ENCODE measurements at regions not wholly inside any gene's neighbourhood (a gene's known extent, or its start where the extent isn't known, plus 50 kb on each side); places are given as distances from the start of the nearest gene placed in this dataset.
"Not testable (repeated sequence)": the region's sequence is repeated elsewhere in the genome, so short reads cannot be mapped to it uniquely, and the experiment has no call there.

DNA sequence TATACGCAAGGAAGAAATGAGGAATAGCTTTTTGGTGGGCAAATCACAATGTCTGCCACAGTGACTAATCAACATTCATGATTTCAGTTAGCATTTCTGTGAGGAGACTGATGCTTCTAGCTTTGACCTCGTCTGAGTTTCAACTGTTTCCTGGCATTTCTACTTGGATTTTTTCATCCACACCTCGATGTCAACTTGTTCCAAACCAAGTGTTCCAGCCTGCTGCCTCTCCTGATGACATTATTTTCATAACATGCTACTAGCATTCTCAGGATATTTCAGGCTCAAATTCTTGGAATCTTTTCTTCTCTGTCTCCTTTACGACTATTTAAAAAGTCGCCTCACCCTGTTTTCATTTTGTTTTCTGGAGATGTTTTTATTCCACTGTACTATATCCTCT, 90.3 kb upstream of the TEX13D start:
- H3K27me3 Mint-ChIP-seq, result no peaks in the 10 kb centered on the region
- no peaks in the 10 kb centered on the region for H3K9me3 Mint-ChIP-seq
- DNase-seq (no peak), ATAC-seq (no peak)
- no peak overlapping the region for H3K4me3 Mint-ChIP-seq
- peaks cover 7 to 27% (median 16%) of the 10 kb centered on the region in 4 donors for H3K4me1 Mint-ChIP-seq
- POLR2A ChIA-PET, result no interaction called here
- H3K27ac Mint-ChIP-seq, result no peak overlapping the region
- H3K36me3 Mint-ChIP-seq, result no peaks in the 10 kb centered on the region

DNA sequence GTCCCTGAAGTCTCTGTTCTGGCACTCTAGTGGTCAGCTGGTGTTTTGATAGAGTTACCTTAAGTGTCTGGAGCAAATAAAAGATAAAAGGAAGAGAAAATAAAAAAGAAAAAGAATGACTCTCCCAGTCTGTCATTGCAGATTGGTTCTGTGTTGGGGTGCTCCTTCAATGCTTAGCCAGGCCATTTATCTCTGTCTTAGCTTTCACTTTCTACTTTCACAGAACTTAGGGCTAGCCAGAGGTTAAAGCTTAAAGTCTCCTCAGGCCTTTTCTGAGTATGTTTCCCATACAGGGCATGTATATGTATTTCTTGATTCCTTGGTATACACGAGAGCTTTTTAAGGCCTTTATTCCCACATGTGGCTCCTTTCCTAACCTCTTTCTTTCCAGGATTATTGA, 83.1 kb upstream of the TEX13D start:
- Mint-ChIP-seq H3K4me1 (no peaks in the 10 kb centered on the region), H3K27me3 (no peaks in the 10 kb centered on the region), H3K27ac (no peak overlapping the region), H3K36me3 (peaks cover 0 to 16% (median 0%) of the 10 kb centered on the region in 3 donors), H3K9me3 (peaks cover 0 to 20% (median 4%) of the 10 kb centered on the region in 9 donors), H3K4me3 (no peak overlapping the region)
- no peak for DNase-seq
- ATAC-seq, result no peak
- POLR2A ChIA-PET, result no interaction called here

DNA sequence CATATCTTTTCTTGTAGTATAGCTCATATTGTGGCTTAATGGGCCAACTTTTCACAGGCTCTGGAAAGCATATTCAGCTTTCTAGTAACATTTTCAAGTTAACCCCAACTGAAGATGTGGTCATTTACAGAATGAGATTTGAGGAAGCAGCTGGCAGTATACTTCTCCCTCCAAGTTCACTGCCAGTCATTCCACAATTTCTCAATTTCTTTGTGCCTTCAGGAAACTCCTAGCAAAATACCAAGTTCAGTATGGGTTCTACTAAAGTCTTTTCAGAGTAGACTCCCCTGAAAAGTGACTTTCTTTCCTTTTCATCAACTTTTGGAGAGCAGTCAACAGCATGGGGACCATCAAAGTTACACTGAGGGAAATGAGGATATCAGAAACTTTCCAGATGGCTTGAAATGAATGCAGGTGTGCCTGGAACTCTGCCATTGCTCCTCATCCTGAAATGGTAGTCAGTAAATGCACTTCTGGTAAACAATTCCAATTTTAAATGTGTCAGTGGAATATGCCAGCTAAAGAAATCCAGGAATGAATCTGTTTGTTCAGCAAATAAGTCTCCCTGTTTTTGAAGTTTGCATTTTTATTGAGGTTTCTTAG, 81.5 kb upstream of the TEX13D start:
- ATAC-seq (no peak), DNase-seq (no peak)
- H3K27ac Mint-ChIP-seq, result no peak overlapping the region
- no peaks in the 10 kb centered on the region for H3K27me3 Mint-ChIP-seq
- H3K36me3 Mint-ChIP-seq, result peaks cover 0 to 16% (median 0%) of the 10 kb centered on the region in 3 donors
- peaks cover 0 to 20% (median 4%) of the 10 kb centered on the region in 9 donors for H3K9me3 Mint-ChIP-seq
- POLR2A ChIA-PET, result no interaction called here
- no peak overlapping the region for H3K4me3 Mint-ChIP-seq
- no peaks in the 10 kb centered on the region for H3K4me1 Mint-ChIP-seq

DNA sequence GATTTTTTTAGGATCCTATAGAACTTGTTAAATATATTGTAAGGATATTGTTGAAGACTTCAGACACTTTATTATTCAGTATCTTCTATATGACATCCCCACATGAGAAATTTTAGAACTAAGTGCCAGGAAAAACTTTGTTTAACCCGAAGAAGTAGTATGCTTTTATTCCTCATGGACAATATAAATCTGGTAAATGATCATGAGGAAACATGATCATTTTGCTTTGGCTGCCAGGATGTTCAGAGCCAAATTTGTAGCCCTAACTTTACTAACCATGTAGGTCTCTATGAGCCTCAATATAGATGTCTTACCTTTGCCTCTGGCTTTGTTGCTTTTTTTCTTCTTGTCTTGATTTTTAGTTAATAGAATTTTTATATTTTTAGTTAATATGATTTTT, 77.8 kb upstream of the TEX13D start:
- ATAC-seq (no peak), DNase-seq (no peak)
- Mint-ChIP-seq H3K36me3 (no peaks in the 10 kb centered on the region), H3K9me3 (no peaks in the 10 kb centered on the region), H3K4me3 (no peak overlapping the region), H3K4me1 (no peaks in the 10 kb centered on the region), H3K27ac (no peak overlapping the region), H3K27me3 (no peaks in the 10 kb centered on the region)
- POLR2A ChIA-PET, result no interaction called here

DNA sequence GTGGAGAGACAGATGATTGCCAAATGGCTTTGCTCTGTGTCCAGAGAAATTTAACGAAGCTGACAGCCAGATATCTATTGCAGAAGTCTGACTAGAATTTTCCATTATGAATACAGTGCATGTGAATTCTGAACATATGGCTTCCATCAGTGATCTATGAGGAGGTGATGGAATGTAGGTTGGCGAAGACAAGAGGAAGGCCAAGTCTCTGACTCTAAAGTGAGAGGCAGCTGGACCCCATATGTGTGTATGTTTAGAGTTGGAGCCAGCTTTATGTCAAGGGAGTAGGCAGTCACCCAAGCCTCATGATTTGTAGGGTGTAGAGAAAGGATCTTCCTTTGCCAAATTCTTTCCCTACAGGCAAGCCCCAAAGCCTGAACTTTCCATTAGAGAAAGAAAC, 76.2 kb upstream of the TEX13D start:
- no peak overlapping the region for H3K4me3 Mint-ChIP-seq
- DNase-seq (no peak), ATAC-seq (no peak)
- H3K27ac Mint-ChIP-seq, result no peak overlapping the region
- H3K36me3 Mint-ChIP-seq, result no peaks in the 10 kb centered on the region
- POLR2A ChIA-PET, result no interaction called here
- H3K27me3 Mint-ChIP-seq, result no peaks in the 10 kb centered on the region
- H3K4me1 Mint-ChIP-seq, result no peaks in the 10 kb centered on the region
- no peaks in the 10 kb centered on the region for H3K9me3 Mint-ChIP-seq

DNA sequence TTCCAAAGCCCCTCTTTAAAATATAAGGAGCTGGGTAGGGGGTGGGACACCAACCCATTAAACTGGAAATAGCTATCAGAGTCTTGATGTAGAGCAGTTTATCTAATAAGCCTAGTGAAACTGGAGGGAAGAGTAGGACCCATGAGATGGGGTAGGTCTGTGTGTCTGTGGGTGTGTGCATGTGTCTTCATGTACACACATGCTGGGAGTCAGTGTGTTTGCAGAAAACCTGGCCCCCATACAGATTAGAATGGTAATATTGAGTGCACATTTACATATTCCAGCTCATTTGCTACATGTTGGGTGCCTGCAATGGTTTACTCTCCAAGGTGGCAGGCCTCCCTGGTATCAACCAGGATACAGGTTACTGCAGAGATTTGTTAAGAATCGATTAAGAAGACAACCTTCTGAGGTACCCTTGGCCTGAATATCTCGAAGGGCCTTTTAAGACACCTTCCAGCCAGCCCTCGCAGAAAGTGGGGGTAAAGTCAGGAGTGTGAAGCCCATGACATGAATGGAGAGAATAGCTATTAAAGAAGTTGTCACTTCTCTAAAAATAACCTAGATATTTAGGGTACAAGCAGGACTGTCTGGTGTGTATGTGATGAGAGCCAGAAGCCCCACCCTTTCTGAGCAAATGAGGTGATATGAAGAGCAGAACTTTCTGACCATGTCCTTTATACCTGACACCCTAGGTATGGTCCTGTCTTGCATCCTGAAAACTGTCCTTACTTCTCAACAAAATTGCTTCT, 75.7 kb upstream of the TEX13D start:
- Mint-ChIP-seq H3K27me3 (no peaks in the 10 kb centered on the region), H3K4me3 (no peak overlapping the region), H3K36me3 (no peaks in the 10 kb centered on the region), H3K9me3 (no peaks in the 10 kb centered on the region), H3K4me1 (no peaks in the 10 kb centered on the region), H3K27ac (no peak overlapping the region)
- DNase-seq (no peak), ATAC-seq (no peak)
- POLR2A ChIA-PET, result no interaction called here

DNA sequence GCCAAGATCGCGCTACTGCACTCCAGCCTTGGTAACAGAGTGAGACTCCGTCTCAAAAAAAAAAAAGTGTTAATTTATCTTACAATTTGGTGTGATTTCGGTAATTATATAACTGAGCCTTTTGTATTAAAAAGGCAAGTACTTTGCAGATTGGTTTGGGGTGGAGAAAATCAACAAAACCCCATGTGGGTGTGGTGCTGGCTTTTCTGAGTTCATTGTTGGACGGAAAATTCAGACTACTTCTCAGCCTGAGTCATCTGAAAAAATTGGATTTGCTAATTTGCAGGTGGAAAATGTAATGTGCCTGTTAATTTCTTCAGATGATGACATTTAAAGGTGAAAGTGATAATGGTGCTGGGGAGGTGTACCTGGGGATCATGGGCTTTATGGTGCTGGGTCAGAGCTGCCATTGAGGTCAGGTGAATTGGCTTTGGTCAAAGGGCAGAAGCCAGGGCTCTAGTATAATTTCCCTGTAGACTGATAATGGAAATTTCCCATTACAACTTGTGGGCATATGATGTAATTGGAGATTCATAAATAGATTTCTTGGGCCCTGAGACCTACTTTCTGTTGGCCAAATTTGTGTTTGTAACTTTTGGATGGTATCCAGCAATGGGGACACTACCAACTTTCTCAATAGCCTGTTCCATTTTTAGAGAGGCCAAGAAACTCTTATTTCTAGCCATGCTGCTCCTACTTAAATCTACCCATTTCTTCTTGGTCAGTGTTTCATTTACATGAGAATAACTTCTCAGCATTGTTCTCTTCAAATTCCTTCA, 74.3 kb upstream of the TEX13D start:
- Mint-ChIP-seq H3K4me3 (no peak overlapping the region), H3K27ac (no peak overlapping the region), H3K36me3 (no peaks in the 10 kb centered on the region), H3K9me3 (no peaks in the 10 kb centered on the region), H3K4me1 (no peaks in the 10 kb centered on the region), H3K27me3 (no peaks in the 10 kb centered on the region)
- DNase-seq (no peak), ATAC-seq (no peak)
- POLR2A ChIA-PET, result no interaction called here

DNA sequence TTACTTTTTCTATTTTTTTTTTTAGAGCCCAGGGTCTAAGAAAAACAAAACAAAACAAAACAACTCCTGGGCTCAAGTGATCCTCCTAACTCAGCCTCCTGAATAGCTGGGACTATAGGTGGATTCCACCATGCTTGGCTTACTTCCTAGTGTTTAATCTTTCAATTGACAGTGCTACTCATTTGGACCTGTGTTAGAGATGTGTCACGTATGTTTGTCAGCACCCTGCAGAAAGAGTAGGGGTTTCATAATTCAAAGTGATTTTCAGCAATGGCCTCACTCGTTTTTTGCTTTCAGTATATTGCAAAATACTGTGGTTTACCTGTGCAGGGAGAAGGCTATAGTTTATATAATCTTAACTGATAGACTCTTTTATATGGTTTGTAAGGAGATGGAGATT, 71.6 kb upstream of the TEX13D start:
- Mint-ChIP-seq H3K4me1 (peaks cover 0 to 7% (median 0%) of the 10 kb centered on the region in 4 donors), H3K27ac (no peak overlapping the region), H3K36me3 (peaks cover 0 to 2% (median 0%) of the 10 kb centered on the region in 3 donors), H3K27me3 (no peaks in the 10 kb centered on the region), H3K9me3 (no peaks in the 10 kb centered on the region), H3K4me3 (no peak overlapping the region)
- POLR2A ChIA-PET, result no interaction called here
- DNase-seq (no peak), ATAC-seq (no peak)

DNA sequence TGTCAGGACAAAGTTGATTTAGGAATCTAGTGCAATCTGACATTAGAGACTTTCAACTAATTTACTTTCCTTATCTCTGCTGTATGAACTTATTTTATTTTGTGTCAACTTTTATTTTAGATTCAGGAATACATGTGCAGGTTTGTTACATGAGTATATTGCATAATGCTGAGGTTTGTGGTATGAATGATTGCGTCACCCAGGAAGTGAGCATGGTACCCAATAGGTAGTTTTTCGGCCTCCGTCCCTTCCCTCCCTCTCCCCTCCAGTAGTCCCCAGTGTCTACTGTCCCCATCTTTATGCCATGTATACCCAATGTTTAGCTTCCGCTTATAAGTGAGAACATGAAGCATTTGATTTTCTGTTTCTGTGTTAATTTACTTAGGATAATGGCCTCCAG, 68.7 kb upstream of the TEX13D start:
- POLR2A ChIA-PET, result no interaction called here
- Mint-ChIP-seq H3K4me3 (no peak overlapping the region), H3K4me1 (peaks cover 0 to 16% (median 3%) of the 10 kb centered on the region in 4 donors), H3K36me3 (peaks cover 0 to 2% (median 0%) of the 10 kb centered on the region in 3 donors), H3K9me3 (no peaks in the 10 kb centered on the region), H3K27ac (no peak overlapping the region), H3K27me3 (no peaks in the 10 kb centered on the region)
- no peak for DNase-seq
- peak in 1 of 2 donors; percentile 44 for ATAC-seq

DNA sequence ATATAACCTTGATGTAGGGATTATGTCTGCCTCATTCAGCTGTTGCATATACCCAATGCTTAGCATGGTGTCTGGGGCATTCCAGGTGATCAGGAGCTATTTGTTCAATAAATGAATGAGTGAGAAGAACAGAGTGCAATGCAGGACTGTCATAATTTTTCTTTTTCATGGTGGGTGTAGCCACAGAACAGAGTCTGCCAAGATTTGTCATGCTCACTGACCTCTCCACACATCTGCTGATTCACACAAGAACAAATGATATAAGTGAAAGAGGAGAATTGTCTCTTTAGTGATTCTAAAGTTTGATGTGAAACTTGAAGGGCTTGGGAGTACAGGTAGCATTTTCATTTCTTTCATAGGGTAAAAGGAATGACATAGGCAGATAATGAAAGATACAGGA, 64.4 kb upstream of the TEX13D start:
- H3K36me3 Mint-ChIP-seq, result peaks cover 0 to 2% (median 0%) of the 10 kb centered on the region in 3 donors
- POLR2A ChIA-PET, result no interaction called here
- peaks cover 0 to 16% (median 3%) of the 10 kb centered on the region in 4 donors for H3K4me1 Mint-ChIP-seq
- no peak for DNase-seq
- no peak overlapping the region for H3K27ac Mint-ChIP-seq
- no peak for ATAC-seq
- no peak overlapping the region for H3K4me3 Mint-ChIP-seq
- no peaks in the 10 kb centered on the region for H3K27me3 Mint-ChIP-seq
- H3K9me3 Mint-ChIP-seq, result peaks cover 0 to 4% (median 0%) of the 10 kb centered on the region in 9 donors

DNA sequence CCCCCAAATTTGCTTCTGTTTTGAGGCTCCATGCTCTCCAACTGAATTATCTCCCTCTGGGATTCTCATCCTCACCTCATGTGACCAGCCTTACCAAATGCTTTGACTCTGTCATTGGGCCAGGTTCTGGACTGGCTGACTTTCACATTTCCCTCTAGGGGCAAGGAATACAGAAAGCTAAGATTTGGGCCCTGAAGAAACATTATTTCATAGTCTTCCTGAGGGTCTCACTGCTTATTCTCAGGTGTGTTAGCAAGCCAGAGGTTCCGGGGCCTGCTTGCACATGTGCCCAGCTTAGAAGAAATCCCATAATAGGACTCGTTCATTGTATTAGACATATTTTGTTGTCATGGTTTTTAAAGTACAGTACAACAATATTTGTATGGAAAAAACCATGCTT, 62.6 kb upstream of the TEX13D start:
- DNase-seq (no peak), ATAC-seq (no peak)
- Mint-ChIP-seq H3K36me3 (peaks cover 0 to 2% (median 0%) of the 10 kb centered on the region in 3 donors), H3K4me3 (no peak overlapping the region), H3K27ac (no peak overlapping the region), H3K9me3 (peaks cover 0 to 4% (median 0%) of the 10 kb centered on the region in 9 donors), H3K4me1 (peaks cover 0 to 12% (median 3%) of the 10 kb centered on the region in 4 donors), H3K27me3 (no peaks in the 10 kb centered on the region)
- POLR2A ChIA-PET, result no interaction called here

DNA sequence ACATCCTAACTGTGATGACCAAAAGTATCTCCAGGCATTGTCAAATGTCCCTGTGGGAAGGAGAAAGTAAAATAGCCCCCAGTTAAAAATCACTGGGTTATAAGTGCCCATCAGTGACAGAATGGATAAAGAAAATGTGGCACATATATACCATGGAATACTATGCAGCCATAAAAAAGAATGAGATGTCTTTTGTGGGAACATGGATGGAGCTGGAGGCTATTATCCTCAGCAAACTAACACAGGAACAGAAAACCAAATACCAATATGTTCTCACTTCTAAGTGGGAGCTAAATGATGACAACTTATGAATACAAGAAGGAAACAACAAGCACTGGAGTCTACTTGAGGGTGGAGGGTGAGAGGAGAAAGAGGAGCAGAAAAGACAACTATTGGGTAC, 60.9 kb upstream of the TEX13D start:
- ATAC-seq, H3K27ac Mint-ChIP-seq, DNase-seq, H3K27me3 Mint-ChIP-seq, H3K4me1 Mint-ChIP-seq, H3K4me3 Mint-ChIP-seq, POLR2A ChIA-PET, H3K36me3 Mint-ChIP-seq, H3K9me3 Mint-ChIP-seq: not testable (repeated sequence)

DNA sequence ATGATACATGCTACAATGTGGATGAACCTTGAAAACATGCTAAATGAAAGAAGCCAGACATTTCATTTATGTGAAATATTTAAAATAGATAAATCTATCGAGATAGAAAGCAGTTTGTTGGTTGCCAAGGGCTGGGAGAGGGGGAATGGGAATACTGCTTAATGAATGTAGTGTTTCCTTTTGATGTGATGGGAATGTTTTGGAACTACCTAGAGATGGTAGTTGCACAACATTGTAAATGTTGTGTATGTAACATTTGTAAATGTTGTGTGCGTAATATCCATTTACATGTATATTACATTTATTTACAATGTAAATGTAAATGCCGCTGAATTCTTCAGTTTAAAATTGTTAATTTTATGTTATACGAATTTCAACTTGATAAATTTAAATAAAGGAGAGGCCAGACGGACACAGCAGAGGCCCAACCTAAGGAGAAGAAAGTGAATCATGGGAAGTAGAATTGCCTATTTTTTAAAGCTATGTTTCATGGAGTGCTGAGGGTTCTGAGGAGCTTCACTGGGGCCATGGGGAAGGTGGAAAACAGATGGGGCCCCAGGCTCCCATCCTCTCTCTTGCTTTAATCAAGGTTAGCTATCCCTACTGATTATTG, 60.0 kb upstream of the TEX13D start:
- H3K4me1 Mint-ChIP-seq, result peaks cover 0 to 7% (median 5%) of the 10 kb centered on the region in 4 donors
- no peak overlapping the region for H3K27ac Mint-ChIP-seq
- no peaks in the 10 kb centered on the region for H3K36me3 Mint-ChIP-seq
- DNase-seq (no peak), ATAC-seq (no peak)
- POLR2A ChIA-PET, result no interaction called here
- no peak overlapping the region for H3K4me3 Mint-ChIP-seq
- no peaks in the 10 kb centered on the region for H3K27me3 Mint-ChIP-seq
- H3K9me3 Mint-ChIP-seq, result peaks cover 0 to 4% (median 0%) of the 10 kb centered on the region in 9 donors
